Esophagus muscularis mucosa (tissue), 3 donors: ENCODE measurements at regions not wholly inside any gene's neighbourhood (a gene's known extent, or its start where the extent isn't known, plus 50 kb on each side); places are given as distances from the start of the nearest gene placed in this dataset.

ENCODE experiments used
- POLR2A ChIP-seq: fragments of 450-650 bp; IDR thresholded peaks from one replicate; pipeline ENCODE4 v1.6.1; 2017; ENCODE audit warnings: antibody characterized with exemption, moderate library complexity, mild to moderate bottlenecking, low read depth
- TF ChIP-seq, protein P1 (sequence below), 3 experiments: fragments of 200-600 bp in 2 of 3; fragments of 450-650 bp in 1 of 3; sonication (generic) in 2 of 3; IDR thresholded peaks; one replicate each; pipeline ENCODE4 v1.5.1; 2017 to 2019; ENCODE audit warnings: antibody characterized with exemption in 3 of 3, mild to moderate bottlenecking in 2 of 3, moderate library complexity in 1 of 3

DNA sequence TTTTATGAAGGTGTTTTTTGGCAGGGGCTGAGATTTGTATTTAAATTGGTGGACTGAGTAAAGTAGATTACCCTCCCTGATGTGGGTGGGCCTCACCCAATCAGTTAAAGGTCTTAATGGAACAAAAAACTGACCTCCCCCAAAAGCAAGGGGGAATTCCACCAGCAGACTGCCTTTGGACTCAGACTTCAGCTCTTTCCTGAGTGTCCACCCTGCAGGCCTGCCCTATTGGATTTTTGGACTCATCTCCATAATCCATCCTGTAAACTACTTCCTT, 228.4 kb upstream of the CAND1 start:
- TF ChIP-seq POLR2A, result no peak
- TF ChIP-seq, protein P1, sequence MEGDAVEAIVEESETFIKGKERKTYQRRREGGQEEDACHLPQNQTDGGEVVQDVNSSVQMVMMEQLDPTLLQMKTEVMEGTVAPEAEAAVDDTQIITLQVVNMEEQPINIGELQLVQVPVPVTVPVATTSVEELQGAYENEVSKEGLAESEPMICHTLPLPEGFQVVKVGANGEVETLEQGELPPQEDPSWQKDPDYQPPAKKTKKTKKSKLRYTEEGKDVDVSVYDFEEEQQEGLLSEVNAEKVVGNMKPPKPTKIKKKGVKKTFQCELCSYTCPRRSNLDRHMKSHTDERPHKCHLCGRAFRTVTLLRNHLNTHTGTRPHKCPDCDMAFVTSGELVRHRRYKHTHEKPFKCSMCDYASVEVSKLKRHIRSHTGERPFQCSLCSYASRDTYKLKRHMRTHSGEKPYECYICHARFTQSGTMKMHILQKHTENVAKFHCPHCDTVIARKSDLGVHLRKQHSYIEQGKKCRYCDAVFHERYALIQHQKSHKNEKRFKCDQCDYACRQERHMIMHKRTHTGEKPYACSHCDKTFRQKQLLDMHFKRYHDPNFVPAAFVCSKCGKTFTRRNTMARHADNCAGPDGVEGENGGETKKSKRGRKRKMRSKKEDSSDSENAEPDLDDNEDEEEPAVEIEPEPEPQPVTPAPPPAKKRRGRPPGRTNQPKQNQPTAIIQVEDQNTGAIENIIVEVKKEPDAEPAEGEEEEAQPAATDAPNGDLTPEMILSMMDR (IDR thresholded peaks at IDR 0.05), result no peak
